Fibroblast of lung (primary cell): ENCODE measurements at regions not wholly inside any gene's neighbourhood (a gene's known extent, or its start where the extent isn't known, plus 50 kb on each side); places are given as distances from the start of the nearest gene placed in this dataset.

Experiments
- CTCF ChIP-seq, 2 donors: IDR thresholded peaks in 1 of 2; conservative IDR thresholded peaks in 1 of 2; 1 replicate in 1 of 2; 2 replicates in 1 of 2; pipeline ENCODE4 v1.5.1; 2011 to 2012; ENCODE audit warnings: low read length in 2 of 2, control low read depth in 1 of 2, inconsistent platforms in 1 of 2, low read depth in 1 of 2, mild to moderate bottlenecking in 1 of 2
- EZH2 ChIP-seq: IDR thresholded peaks from 2 replicates; pipeline ENCODE4 v1.5.1; 2012; ENCODE audit warnings: low read length, control low read depth, mild to moderate bottlenecking; ENCODE audit errors: missing control alignments

DNA sequence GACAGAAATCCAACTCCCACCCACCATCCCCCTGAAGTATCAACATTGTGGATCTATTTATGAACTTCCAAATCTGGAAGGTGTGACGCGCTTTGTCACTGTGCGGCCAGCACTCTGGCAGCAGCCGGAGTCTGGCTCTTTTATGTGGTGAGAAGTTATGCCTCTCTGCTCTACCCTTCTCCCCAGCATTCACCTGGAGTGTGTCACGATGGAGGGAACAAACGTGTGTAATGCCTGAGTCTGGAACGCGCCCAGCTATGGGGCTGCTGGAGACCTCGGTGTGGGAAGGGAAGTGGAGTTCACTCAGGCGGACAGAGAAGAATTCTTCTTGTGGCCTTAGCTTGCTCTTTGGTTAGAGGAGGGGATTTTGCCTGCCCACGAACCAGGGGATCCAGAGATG lies 222.1 kb upstream of the RPL34 start:
- no peak for TF ChIP-seq CTCF (conservative IDR thresholded peaks at IDR 0.05 in 1 of 2, IDR thresholded peaks at IDR 0.05 in 1 of 2; ENCODE audit: low read depth in 1 of 2, low read length in 2 of 2)
- no peak for TF ChIP-seq EZH2
